B cell (primary cell): ENCODE measurements at regions not wholly inside any gene's neighbourhood (a gene's known extent, or its start where the extent isn't known, plus 50 kb on each side); places are given as distances from the start of the nearest gene placed in this dataset.

ENCODE experiments used
- EZH2 ChIP-seq: IDR thresholded peaks from 2 replicates; pipeline ENCODE4 v1.6.1; 2012; ENCODE audit warnings: borderline replicate concordance, low read depth, mild to moderate bottlenecking, moderate library complexity, low read length; ENCODE audit not compliant: insufficient read depth, poor library complexity, severe bottlenecking
- TF ChIP-seq, protein P1 (sequence below): fragments of 200-600 bp; IDR thresholded peaks from one replicate; pipeline ENCODE4 v1.8.0; 2022; ENCODE audit warnings: antibody characterized with exemption, mild to moderate bottlenecking

- TF ChIP-seq, protein P1, sequence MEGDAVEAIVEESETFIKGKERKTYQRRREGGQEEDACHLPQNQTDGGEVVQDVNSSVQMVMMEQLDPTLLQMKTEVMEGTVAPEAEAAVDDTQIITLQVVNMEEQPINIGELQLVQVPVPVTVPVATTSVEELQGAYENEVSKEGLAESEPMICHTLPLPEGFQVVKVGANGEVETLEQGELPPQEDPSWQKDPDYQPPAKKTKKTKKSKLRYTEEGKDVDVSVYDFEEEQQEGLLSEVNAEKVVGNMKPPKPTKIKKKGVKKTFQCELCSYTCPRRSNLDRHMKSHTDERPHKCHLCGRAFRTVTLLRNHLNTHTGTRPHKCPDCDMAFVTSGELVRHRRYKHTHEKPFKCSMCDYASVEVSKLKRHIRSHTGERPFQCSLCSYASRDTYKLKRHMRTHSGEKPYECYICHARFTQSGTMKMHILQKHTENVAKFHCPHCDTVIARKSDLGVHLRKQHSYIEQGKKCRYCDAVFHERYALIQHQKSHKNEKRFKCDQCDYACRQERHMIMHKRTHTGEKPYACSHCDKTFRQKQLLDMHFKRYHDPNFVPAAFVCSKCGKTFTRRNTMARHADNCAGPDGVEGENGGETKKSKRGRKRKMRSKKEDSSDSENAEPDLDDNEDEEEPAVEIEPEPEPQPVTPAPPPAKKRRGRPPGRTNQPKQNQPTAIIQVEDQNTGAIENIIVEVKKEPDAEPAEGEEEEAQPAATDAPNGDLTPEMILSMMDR: no peak
- no peak for TF ChIP-seq EZH2
Measured at GRCh38 chr1:83491930-83492329, 507.0 kb downstream of the TTLL7 start.
